Thymus (tissue), 11 donors: ENCODE measurements at regions not wholly inside any gene's neighbourhood (a gene's known extent, or its start where the extent isn't known, plus 50 kb on each side); places are given as distances from the start of the nearest gene placed in this dataset.

Experiments
- DNase-seq, 9 donors: peaks; one replicate each; pipeline ENCODE4 v3.0.0-alpha.2; 2013; ENCODE audit warnings: low spot score in 9 of 9, low read depth in 6 of 9, missing footprints in 1 of 9
- H3K27ac ChIP-seq, 2 donors: one replicate each; pipeline ENCODE4 v1.5.1; 2013; ENCODE audit warnings: control low read depth in 1 of 2, low read depth in 1 of 2, low read length in 1 of 2, mild to moderate bottlenecking in 1 of 2, moderate library complexity in 1 of 2
- H3K27me3 ChIP-seq, 2 donors: one replicate each; pipeline ENCODE4 v1.5.1; 2013; ENCODE audit warnings: low read length in 1 of 2; ENCODE audit not compliant: control insufficient read depth in 2 of 2, insufficient read depth in 1 of 2
- H3K36me3 ChIP-seq, 2 donors: one replicate each; pipeline ENCODE4 v1.5.1; 2013; ENCODE audit warnings: low read length in 1 of 2, mild to moderate bottlenecking in 1 of 2, moderate library complexity in 1 of 2; ENCODE audit not compliant: control insufficient read depth in 2 of 2, insufficient read depth in 2 of 2
- H3K4me1 ChIP-seq, 2 donors: one replicate each; pipeline ENCODE4 v1.5.1; 2013; ENCODE audit warnings: low read length in 2 of 2; ENCODE audit not compliant: control insufficient read depth in 2 of 2, insufficient read depth in 2 of 2
- H3K4me3 ChIP-seq, 2 donors: one replicate each; pipeline ENCODE4 v1.5.1; 2013; ENCODE audit warnings: low read length in 2 of 2, control low read depth in 1 of 2, mild to moderate bottlenecking in 1 of 2
- H3K9me3 ChIP-seq, 2 donors: one replicate each; pipeline ENCODE4 v1.5.1; 2013; ENCODE audit warnings: low read length in 1 of 2, mild to moderate bottlenecking in 1 of 2; ENCODE audit not compliant: control insufficient read depth in 2 of 2, insufficient read depth in 1 of 2
- WGBS: extraction: QIAGEN DNeasy Blood & Tissue Kit; methylation state at CpG from one replicate; pipeline ENCODE4 v1.1.7; 2013; 5-methylcytosine and 5-hydroxymethylcytosine counted together
- donor health status: healthy.

GRCh38 chr2:155176345-155176744 is 477.9 kb downstream of the KCNJ3 start:
- H3K27me3 ChIP-seq = no peaks in the 10 kb centered on the region
- no peaks in the 10 kb centered on the region for H3K4me1 ChIP-seq
- H3K27ac ChIP-seq = no peak overlapping the region
- WGBS = 95% methylated on average over 1 of the region's 1 CpG
- H3K36me3 ChIP-seq = no peaks in the 10 kb centered on the region
- DNase-seq = no peak
- H3K9me3 ChIP-seq = no peaks in the 10 kb centered on the region
- H3K4me3 ChIP-seq = no peak overlapping the region

DNA sequence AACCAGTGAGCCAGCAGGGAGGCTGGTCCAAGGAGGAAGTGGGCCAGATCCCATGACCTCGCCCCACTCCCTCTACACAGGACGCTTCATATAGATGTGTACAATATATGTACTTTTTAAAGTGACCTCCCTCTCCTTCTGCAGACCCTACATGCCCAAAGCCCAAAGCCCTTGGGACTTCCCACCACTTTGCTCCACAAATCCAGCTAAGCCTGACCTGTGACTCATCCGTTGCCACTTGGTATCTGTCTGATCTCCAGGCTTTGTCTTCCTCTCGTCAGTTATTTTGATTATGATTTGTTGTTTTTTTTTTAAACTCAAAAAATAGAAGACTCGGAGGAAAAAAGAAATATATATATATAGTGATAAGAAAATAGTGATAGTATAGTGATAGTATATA is 470.8 kb downstream of the KCNJ3 start:
- Histone ChIP-seq H3K4me3 (no peak overlapping the region), H3K27me3 (no peaks in the 10 kb centered on the region), H3K4me1 (no peaks in the 10 kb centered on the region), H3K36me3 (no peaks in the 10 kb centered on the region), H3K27ac (no peak overlapping the region), H3K9me3 (no peaks in the 10 kb centered on the region)
- WGBS = 92% methylated on average over 5 of the region's 5 CpGs
- DNase-seq = no peak

- Histone ChIP-seq H3K9me3 (no peaks in the 10 kb centered on the region), H3K4me3 (no peak overlapping the region), H3K36me3 (no peaks in the 10 kb centered on the region), H3K27ac (no peak overlapping the region), H3K27me3 (no peaks in the 10 kb centered on the region), H3K4me1 (no peaks in the 10 kb centered on the region)
- 100% methylated on average over 1 of the region's 1 CpG for WGBS
- no peak for DNase-seq
Observed at GRCh38 chr2:155162494-155162893, 464.0 kb downstream of the KCNJ3 start.

GRCh38 chr2:155161314-155161713 is 462.8 kb downstream of the KCNJ3 start:
- no peak overlapping the region for H3K27ac ChIP-seq
- H3K9me3 ChIP-seq = no peaks in the 10 kb centered on the region
- H3K36me3 ChIP-seq = no peaks in the 10 kb centered on the region
- DNase-seq = no peak
- H3K4me3 ChIP-seq = no peak overlapping the region
- H3K27me3 ChIP-seq = no peaks in the 10 kb centered on the region
- no peaks in the 10 kb centered on the region for H3K4me1 ChIP-seq

GRCh38 chr2:155157711-155158110 is 459.2 kb downstream of the KCNJ3 start:
- WGBS = 91% methylated on average over 2 of the region's 2 CpGs
- H3K4me1 ChIP-seq = no peaks in the 10 kb centered on the region
- no peaks in the 10 kb centered on the region for H3K27me3 ChIP-seq
- no peak overlapping the region for H3K4me3 ChIP-seq
- DNase-seq = no peak
- H3K9me3 ChIP-seq = no peaks in the 10 kb centered on the region
- H3K36me3 ChIP-seq = no peaks in the 10 kb centered on the region
- no peak overlapping the region for H3K27ac ChIP-seq

- no peaks in the 10 kb centered on the region for H3K27me3 ChIP-seq
Observed at GRCh38 chr2:155157065-155157464, 458.6 kb downstream of the KCNJ3 start.

GRCh38 chr2:155151945-155152344 is 453.4 kb downstream of the KCNJ3 start:
- H3K27ac ChIP-seq = no peak overlapping the region
- H3K27me3 ChIP-seq = no peaks in the 10 kb centered on the region
- no peak overlapping the region for H3K4me3 ChIP-seq
- no peak for DNase-seq
- H3K4me1 ChIP-seq = no peaks in the 10 kb centered on the region
- H3K36me3 ChIP-seq = no peaks in the 10 kb centered on the region
- no peaks in the 10 kb centered on the region for H3K9me3 ChIP-seq
- WGBS = 95% methylated on average over 2 of the region's 2 CpGs

More at GRCh38 chr2:155157065-155157464, 458.6 kb downstream of the KCNJ3 start:
- no peak for DNase-seq
- H3K9me3 ChIP-seq = no peaks in the 10 kb centered on the region
- no peak overlapping the region for H3K27ac ChIP-seq
- 87% methylated on average over 3 of the region's 3 CpGs for WGBS
- no peaks in the 10 kb centered on the region for H3K4me1 ChIP-seq
- no peaks in the 10 kb centered on the region for H3K36me3 ChIP-seq
- no peak overlapping the region for H3K4me3 ChIP-seq

DNA sequence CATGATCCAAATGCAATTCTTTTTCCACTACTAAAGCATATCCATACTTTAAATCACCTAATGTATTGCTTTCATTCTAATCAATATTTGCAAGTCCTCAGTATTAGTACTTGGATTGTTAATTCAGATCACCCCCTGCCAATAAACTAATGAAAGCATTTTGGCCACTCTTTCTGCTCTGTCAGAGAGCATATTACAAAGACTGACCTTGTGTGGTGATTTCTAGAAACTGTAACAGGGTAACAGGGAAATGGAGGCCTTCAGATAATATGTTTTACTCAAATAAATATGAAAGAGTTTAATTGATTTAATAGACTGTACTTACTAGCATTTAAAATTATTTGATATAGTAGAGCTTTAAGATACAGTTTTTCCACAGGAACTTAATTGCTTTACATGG is 453.0 kb downstream of the KCNJ3 start:
- Histone ChIP-seq H3K9me3 (no peaks in the 10 kb centered on the region), H3K27me3 (no peaks in the 10 kb centered on the region), H3K27ac (no peak overlapping the region), H3K4me1 (no peaks in the 10 kb centered on the region), H3K36me3 (no peaks in the 10 kb centered on the region), H3K4me3 (no peak overlapping the region)
- peak in 1 of 9 donors; percentile 5 for DNase-seq

GRCh38 chr2:155145758-155146229 is 447.3 kb downstream of the KCNJ3 start:
- Histone ChIP-seq H3K9me3 (no peaks in the 10 kb centered on the region), H3K36me3 (no peaks in the 10 kb centered on the region), H3K4me3 (no peak overlapping the region), H3K4me1 (no peaks in the 10 kb centered on the region), H3K27me3 (no peaks in the 10 kb centered on the region), H3K27ac (no peak overlapping the region)
- 73% methylated on average over 3 of the region's 3 CpGs for WGBS
- peak in 7 of 9 donors; percentile 1 to 53 (median 9) for DNase-seq

DNA sequence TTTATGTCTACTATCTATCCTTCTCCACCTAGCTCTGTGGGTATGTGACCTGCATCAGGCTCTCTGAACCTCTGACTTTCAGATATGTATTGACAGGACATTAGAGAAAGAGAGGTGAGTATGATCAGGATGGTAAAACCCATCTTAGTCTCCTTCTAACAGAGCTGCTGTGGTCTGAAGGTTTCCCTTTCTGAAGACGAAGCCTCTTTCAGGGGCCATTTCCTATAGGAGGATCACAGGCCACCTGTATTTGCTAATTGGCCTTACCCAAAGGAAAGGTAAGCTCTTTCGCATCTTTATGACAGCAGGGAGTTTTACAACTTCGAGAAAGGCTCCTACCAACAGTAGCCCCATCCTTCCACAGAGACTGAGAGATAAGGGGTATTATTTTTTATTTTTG is 442.9 kb downstream of the KCNJ3 start:
- 84% methylated on average over 3 of the region's 3 CpGs for WGBS
- Histone ChIP-seq H3K4me3 (no peak overlapping the region), H3K36me3 (no peaks in the 10 kb centered on the region), H3K27me3 (no peaks in the 10 kb centered on the region), H3K9me3 (no peaks in the 10 kb centered on the region), H3K27ac (no peak overlapping the region), H3K4me1 (no peaks in the 10 kb centered on the region)
- DNase-seq = no peak
